Posterior cingulate gyrus (tissue), 11 donors: ENCODE measurements at regions not wholly inside any gene's neighbourhood (a gene's known extent, or its start where the extent isn't known, plus 50 kb on each side); places are given as distances from the start of the nearest gene placed in this dataset.
"Not testable (repeated sequence)": the region's sequence is repeated elsewhere in the genome, so short reads cannot be mapped to it uniquely, and the experiment has no call there.

Experiments
- DNase-seq, 10 donors: peaks; one replicate each; pipeline versions ENCODE4 v3.0.0 to v3.0.0-alpha.2; 2020 to 2021; ENCODE audit warnings: mixed read lengths in 3 of 10
- intact Hi-C: fragments of 100-400 bp; cut with DNase I; formaldehyde crosslinking; loops from one replicate; pipeline ENCODE4 v1.15.1; 2023

DNA sequence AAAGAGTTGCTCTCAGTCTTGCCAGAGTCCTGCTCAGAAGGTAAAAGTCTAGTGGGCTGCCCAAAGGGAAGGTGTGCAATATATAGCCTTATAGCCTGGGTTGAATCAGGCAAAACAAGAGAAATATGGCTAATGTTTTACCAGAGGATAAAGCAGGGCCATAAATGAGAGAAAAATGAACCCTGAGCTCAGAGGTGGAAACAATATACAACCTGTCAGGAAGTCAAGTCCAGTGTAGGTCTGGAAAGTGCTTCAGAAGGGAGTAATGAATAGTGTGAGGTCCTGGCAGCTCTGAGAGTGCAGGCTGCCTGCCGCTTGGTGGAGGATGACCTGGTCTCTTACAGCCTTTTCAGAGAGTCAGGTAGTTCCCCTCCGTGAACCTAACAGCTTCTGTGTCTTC is 177.8 kb upstream of the TNC start:
- DNase-seq: no peak
- intact Hi-C loops: no loop called here

DNA sequence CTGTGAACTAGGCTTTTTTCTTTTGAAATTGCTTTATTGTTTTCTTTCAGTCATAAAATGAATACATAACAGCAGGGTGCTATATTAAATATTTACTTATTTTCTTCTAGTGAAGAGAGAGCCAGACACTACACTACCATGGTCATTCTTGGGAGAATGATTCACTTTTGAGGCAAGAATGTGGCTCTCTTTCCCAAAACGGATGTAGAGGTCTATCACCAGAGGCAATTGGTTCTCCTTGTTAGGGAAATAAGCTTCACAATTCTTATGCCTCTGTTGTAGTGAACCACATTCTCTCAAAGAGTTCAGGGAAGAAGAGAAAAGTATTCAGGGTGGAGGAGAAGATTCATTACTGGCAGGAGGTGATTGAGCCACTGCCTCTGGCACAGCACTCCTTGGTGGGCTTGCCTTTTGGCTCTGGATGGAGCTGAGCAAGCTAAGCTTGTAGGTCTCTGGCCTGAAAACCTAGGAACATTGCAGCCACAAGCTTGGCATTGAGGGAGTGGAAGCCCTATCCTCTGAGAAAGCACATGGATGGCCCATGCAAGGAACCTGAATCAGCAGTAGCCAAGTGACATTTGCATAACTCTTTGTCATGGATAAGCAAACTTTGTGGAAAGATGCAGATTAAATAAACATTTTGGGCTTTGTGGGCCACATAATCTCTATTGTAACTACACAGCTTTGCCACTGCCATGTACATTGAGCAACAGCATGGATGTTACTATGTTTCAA is 179.0 kb upstream of the TNC start:
- DNase-seq: no peak
- intact Hi-C loops: no loop called here

DNA sequence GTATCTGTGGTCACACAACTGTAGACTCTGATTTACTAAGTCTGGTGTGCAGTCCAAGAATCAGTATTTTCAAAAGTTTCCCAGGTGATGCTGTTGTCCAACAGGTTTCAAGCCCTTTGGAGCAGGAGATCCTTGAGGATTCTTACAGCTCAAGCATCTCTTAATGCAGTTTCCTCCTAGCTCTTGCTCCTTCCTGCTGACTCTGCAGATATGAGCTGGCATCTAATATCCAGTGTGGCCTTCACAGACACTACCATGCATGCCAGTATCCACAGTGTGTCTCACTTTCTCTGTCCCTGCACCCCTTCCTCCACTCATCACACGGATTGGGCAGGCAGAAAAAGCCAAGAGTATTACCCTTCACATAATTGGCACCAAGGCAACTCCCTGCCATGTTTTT is 182.2 kb upstream of the TNC start:
- DNase-seq: no peak
- intact Hi-C loops: no loop called here

GRCh38 chr9:115300874-115301273 is 182.9 kb upstream of the TNC start:
- intact Hi-C loops: no loop called here
- DNase-seq: no peak

- intact Hi-C loops: no loop called here
- no peak for DNase-seq
These were observed 183.6 kb upstream of the TNC start for GRCh38 chr9:115301581-115301980.

- intact Hi-C loops: no loop called here
- DNase-seq: no peak
These were observed 187.6 kb upstream of the TNC start for GRCh38 chr9:115305543-115305942.

- intact Hi-C loops: no loop called here
- no peak for DNase-seq
These were observed 188.9 kb upstream of the TNC start for GRCh38 chr9:115306865-115307264.

DNA sequence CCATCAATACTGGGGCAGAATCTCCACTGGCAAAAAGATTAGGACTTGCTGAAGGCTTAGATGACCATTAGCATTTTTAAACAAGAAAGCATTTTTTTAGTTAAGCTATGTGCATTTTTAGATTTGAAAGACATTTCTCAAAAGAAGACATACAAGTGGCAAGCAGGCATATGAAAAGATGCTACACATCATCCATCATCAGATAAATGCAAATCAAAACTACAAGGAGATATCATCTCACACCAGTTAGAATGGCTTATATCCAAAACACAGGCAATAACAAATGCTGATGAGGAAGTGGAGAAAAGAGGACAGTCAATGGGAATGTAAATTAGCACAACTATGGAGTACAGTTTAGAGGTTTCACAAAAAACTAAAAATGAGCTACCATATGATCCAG is 195.6 kb upstream of the TNC start:
- no peak for DNase-seq
- intact Hi-C loops: no loop called here

DNA sequence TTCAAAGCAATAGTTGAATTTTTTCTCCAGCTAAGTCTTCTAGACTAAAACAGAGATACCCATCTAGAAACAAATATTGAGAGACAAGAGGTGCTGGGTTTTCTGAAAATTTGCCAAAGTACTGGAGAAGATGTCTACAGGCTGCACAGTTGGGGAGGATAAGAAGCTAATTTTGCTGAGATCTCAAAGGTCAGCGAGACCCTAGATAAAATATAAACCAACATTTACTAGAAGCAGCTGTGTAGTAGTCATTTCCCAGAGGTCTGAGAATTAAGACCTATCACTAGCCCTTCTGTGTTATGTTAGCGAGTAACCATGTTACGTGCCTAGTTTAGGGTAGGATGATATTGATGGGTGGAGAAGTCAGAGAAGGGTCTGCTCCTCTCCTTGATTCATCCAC is 208.5 kb upstream of the TNC start:
- intact Hi-C loops: no loop called here
- DNase-seq: no peak

GRCh38 chr9:115327436-115328122 is 209.6 kb upstream of the TNC start:
- no peak for DNase-seq
- intact Hi-C loops: no loop called here

GRCh38 chr9:115328228-115328627 is 210.3 kb upstream of the TNC start:
- no peak for DNase-seq
- intact Hi-C loops: no loop called here

DNA sequence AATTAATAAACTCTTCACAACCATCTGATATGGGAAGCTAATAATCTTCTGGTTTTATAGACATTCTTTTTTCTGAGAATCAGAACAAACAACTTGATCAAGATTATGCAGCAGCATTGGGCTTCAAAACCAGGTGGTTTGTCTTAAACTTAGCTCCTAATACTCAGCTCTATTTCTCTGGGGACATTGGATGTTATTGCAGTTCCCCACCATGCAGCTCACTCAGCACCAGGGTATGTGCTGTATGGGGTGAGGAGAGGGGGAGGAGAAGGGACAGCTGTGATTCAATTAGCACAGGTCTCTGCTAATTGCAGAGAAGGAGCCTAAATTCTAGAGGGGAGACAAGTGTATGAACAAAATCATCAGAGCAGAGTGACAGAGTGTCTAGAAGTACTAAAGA is 210.7 kb upstream of the TNC start:
- DNase-seq: no peak
- intact Hi-C loops: no loop called here

DNA sequence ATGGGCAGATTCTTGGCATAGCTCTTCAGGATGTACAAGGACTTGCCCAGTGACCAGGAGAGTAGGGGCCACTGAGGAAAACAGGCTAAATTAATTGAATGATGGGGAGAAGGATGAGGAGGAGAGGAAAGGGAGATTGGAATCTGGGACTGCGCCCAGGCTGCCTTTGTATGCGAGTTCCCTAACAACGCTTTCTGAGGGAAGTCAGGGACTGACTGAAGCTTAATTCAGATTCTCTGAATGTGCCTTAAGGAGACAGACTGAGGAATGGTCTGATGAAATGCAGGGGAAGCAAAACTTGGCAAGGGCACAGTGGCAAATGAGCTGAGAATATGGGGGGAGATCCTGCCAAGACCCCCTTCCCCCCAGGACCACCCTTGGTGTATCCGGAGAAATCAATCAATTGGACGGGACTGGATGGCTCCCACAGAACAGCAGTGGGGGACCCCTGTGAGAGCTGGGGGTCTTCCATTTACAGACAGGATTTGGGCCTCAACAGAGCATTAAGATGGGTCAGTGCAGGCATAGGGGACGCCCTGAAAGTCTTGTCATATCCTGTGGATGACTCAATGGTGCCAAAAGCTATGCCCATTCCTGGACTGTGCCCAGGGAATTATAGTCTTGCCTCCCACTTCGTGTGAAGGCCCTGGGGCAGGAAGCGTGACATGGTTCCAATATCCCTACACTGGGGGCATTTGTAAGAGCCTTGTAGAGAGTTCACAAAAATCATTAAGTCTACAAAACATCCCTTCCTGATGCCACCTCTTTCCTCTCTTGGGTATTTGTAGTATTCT is 215.5 kb upstream of the TNC start:
- peak in 1 of 10 donors; percentile 51 for DNase-seq
- intact Hi-C loops: no loop called here

DNA sequence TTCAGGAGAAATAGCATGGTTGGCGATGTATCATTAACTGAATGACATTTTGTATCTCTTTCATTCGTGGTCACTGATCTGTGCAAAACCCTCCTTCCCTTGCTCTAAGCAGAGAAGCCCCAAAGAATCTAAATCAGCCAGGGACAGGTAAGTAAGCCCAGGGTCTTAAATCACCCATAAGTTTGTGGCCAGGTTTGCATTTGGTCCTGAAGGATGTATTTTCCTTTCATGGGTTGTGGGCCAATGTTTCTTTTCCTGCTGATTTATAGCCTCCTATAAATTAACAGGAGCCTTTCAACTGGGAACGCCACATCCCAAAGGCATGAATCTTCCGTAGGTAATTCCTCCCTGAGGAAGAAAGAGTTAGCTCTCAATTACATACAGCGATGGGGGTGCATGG is 217.5 kb upstream of the TNC start:
- intact Hi-C loops: no loop called here
- DNase-seq: no peak

- DNase-seq: peak in 1 of 10 donors; percentile 62
- intact Hi-C loops: no loop called here
These were observed 222.4 kb upstream of the TNC start for GRCh38 chr9:115340314-115340713.

- intact Hi-C loops: no loop called here
These were observed 223.5 kb upstream of the TNC start for GRCh38 chr9:115341426-115341825.

GRCh38 chr9:115347776-115348175 is 229.8 kb upstream of the TNC start:
- DNase-seq, intact Hi-C loops: not testable (repeated sequence)

More at GRCh38 chr9:115341426-115341825, 223.5 kb upstream of the TNC start:
- no peak for DNase-seq

DNA sequence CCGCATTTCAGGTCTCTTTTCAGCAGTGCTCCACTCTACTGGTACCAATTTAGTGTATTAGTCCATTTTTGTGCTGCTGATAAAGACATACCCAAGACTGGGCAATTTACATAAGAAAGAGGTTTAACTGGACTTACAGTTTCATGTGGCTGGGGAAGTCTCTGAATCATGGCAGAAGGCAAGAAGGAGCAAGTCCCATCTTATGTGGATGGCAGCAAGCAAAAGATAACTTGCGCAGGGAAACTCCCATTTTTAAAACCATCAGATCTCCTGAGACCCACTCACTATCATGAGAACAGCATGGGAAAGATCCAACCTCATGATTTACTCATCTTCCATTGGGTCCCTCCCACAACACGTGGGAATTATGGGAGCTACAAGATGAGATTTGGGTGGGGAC is 231.0 kb upstream of the TNC start:
- intact Hi-C loops, DNase-seq: not testable (repeated sequence)

GRCh38 chr9:115349542-115349941 is 231.6 kb upstream of the TNC start:
- DNase-seq: no peak

DNA sequence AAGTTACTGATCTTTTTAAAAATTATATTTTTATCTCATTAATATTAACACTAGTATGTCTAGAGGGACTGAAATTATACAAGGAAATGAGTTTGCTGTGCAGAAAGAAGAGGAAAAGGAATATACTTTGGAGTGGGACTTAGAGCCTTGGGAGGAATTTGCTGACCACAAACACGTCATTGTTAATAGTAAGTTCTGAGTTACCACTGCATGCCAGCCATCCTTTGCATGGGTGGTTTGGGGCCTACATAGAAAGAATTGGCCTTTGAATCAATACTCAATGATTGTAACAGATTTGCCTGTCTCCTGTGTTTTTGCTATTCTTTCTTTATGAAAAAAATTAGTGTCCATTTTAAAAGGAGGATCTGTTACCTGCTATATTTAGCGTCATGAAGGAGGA is 232.6 kb upstream of the TNC start:
- intact Hi-C loops: no loop called here

More at GRCh38 chr9:115349542-115349941, 231.6 kb upstream of the TNC start:
- intact Hi-C loops: no loop called here

DNA sequence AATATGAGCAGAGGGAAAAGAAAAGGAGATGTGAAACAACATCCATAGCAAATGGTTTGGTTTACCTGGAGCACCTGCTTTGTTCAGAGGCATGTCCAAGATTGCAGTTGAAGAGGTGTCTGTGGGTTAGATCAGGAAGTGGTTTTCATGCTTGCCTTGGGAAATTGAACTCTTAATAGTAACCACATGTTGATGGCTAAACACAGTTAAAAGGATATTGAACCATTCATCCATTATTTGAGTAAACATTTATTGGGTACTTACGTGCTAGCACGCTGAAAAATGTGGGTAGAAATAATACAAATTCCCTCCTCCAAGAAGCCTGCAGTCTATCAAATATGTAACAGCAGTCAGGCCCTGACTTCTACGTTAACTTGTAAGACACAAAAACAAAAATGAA is 235.7 kb upstream of the TNC start:
- DNase-seq: no peak
- intact Hi-C loops: no loop called here

More for the DNA sequence above, 232.6 kb upstream of the TNC start:
- no peak for DNase-seq
